ENCODE measurements at regions not wholly inside any gene's neighbourhood (a gene's known extent, or its start where the extent isn't known, plus 50 kb on each side); places are given as distances from the start of the nearest gene placed in this dataset.

GRCh38 chr3:24645047-24645446, 150.4 kb upstream of the THRB start:
- no peaks in the 10 kb centered on the region for H3K4me1 ChIP-seq (ENCODE audit: control insufficient read depth, insufficient read depth, low read length)
- H3K36me3 ChIP-seq (ENCODE audit: control insufficient read depth, insufficient read depth, low read length): no peaks in the 10 kb centered on the region
- no peaks in the 10 kb centered on the region for H3K27me3 ChIP-seq (ENCODE audit: control insufficient read depth, insufficient read depth, low read length)
- no peaks in the 10 kb centered on the region for H3K9me3 ChIP-seq (ENCODE audit: control insufficient read depth, insufficient read depth, low read depth, low read length)
- in situ Hi-C loops (cut with HindIII; ENCODE audit: low pct_unique_long_range_greater_than_20kb, low sequenced_read_pairs) (no loop called here), intact Hi-C loops (cut with micrococcal nuclease; ENCODE audit: unreplicated experiment) (no loop called here)
- ATAC-seq (no peak), DNase-seq (ENCODE audit: low read depth, low spot score) (no peak)
- H3K27ac ChIP-seq (ENCODE audit: low read length): no peak overlapping the region
- POLR2A ChIA-PET: interaction anchor here (0.7 kb wide), 1 partner anchor 337 kb away, joined by 12 read pairs; no protein-coding TSS in a partner anchor
- CTCF ChIA-PET: no interaction called here
- no TSS peak for BruUV-seq (replicated peaks)
- TF ChIP-seq SIN3A (IDR thresholded peaks at IDR 0.05; ENCODE audit: borderline replicate concordance, insufficient read depth, low read depth, low read length) (no peak), POLR2AphosphoS5 (IDR thresholded peaks at IDR 0.05; ENCODE audit: low read depth, low read length) (no peak), CTCF (IDR thresholded peaks at IDR 0.05) (no peak), REST (IDR thresholded peaks at IDR 0.05; ENCODE audit: insufficient read depth in 1 of 2, low read depth in 2 of 2, low read length in 1 of 2) (no peak), TCF7L2 (IDR thresholded peaks at IDR 0.05; ENCODE audit: low read depth, low read length) (no peak)
- H3K4me3 ChIP-seq (ENCODE audit: low read depth in 2 of 2, low read length in 2 of 2): no peak overlapping the region

- Histone ChIP-seq H3K27ac (ENCODE audit: low read length) (no peak overlapping the region), H3K36me3 (ENCODE audit: control insufficient read depth, insufficient read depth, low read length) (no peaks in the 10 kb centered on the region), H3K4me3 (ENCODE audit: low read depth in 2 of 2, low read length in 2 of 2) (no peak overlapping the region), H3K9me3 (ENCODE audit: control insufficient read depth, insufficient read depth, low read depth, low read length) (no peaks in the 10 kb centered on the region), H3K4me1 (ENCODE audit: control insufficient read depth, insufficient read depth, low read length) (no peaks in the 10 kb centered on the region), H3K27me3 (ENCODE audit: control insufficient read depth, insufficient read depth, low read length) (no peaks in the 10 kb centered on the region)
- POLR2A ChIA-PET: no interaction called here
- intact Hi-C loops (cut with micrococcal nuclease; ENCODE audit: unreplicated experiment) (no loop called here), in situ Hi-C loops (cut with HindIII; ENCODE audit: low pct_unique_long_range_greater_than_20kb, low sequenced_read_pairs) (no loop called here)
- no TSS peak for BruUV-seq (replicated peaks)
- no peak for DNase-seq (ENCODE audit: low read depth, low spot score)
- CTCF ChIA-PET: no interaction called here
- no peak for ATAC-seq
- TF ChIP-seq REST (IDR thresholded peaks at IDR 0.05; ENCODE audit: insufficient read depth in 1 of 2, low read depth in 2 of 2, low read length in 1 of 2) (no peak), TCF7L2 (IDR thresholded peaks at IDR 0.05; ENCODE audit: low read depth, low read length) (no peak), CTCF (IDR thresholded peaks at IDR 0.05) (no peak), SIN3A (IDR thresholded peaks at IDR 0.05; ENCODE audit: borderline replicate concordance, insufficient read depth, low read depth, low read length) (no peak), POLR2AphosphoS5 (IDR thresholded peaks at IDR 0.05; ENCODE audit: low read depth, low read length) (no peak)
Measured at GRCh38 chr3:24646790-24647189, 152.1 kb upstream of the THRB start.
